NOMO-1 (cell line): ENCODE measurements at regions not wholly inside any gene's neighbourhood (a gene's known extent, or its start where the extent isn't known, plus 50 kb on each side); places are given as distances from the start of the nearest gene placed in this dataset.

Experiments
- DNase-seq, 2 experiments: peaks; one replicate each; lab custom pipeline; 2025; ENCODE audit not compliant: unreplicated experiment in 2 of 2; lab: John Stamatoyannopoulos, UW

DNA sequence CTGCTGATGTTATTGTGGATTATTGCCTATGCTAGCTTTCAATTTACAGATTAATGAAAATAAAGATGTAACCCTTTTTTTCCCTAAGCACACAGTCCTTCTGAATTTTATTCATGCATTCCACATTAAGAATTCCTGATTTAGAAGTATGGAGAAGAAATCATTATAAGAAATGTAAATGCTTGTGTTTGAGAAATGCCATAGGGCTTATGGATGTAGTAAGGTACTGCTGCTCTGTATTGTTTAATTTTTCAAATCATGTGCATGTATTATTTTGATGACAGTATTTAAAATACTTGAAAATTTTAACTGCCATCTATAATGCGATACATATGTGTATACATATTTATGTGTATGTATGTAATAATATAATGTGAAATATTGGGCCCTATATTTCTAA is 167.1 kb upstream of the SOX5 start:
- no peak for DNase-seq

DNA sequence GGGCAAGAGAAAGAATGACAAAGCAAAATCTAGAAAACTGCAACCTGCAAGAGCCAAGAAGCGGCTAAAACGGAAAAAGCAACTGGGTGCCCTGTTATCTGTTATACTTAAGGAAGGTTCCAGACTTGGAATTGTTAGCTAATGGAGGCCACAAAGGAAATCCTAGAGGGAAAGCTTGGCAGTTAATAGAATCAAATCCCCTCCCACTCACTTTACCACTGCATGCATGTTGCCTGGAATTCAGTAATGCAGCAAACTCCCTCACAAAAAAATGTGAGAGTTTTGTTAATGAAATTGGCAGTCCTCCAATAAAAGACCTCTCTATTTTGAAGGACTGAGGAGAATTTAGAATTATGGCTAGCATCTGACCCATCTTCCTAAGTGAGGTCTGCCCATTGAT is 164.2 kb upstream of the SOX5 start:
- no peak for DNase-seq

DNA sequence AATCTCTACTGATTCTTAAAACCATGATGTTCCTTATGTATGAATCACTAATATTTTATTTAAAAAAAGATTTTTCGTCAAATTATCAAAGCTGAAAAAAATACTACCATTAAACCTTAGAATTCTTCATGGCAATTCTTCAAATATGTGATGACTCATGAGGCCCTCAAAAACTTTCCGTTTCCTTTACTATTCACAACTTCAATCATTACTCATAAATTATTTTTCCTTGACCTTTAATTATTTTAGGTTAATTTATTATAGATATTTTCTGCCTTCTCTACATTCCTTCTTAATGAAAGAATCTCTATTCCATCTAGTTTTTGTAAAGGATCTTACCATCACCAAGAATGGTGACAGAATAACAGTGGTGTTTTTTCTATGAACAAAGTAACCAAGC is 162.1 kb upstream of the SOX5 start:
- no peak for DNase-seq

DNA sequence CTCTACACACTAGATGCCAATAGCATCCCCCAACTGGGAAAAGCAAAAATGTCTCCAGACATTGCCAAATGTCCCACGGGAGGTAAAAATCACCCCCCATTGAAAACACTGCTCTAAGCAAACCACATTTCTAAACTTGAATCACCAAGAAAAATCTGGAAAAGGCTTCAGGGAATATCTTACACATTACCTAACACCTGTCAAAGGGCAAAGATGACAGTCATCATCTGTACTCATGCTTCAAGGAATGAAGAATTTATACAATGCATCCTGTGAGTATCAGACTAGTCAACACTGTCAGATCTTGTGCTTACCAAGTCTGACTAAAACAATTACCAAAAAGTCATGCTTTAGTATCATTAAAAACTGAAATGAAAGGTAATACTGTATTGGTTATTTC is 161.6 kb upstream of the SOX5 start:
- no peak for DNase-seq

DNA sequence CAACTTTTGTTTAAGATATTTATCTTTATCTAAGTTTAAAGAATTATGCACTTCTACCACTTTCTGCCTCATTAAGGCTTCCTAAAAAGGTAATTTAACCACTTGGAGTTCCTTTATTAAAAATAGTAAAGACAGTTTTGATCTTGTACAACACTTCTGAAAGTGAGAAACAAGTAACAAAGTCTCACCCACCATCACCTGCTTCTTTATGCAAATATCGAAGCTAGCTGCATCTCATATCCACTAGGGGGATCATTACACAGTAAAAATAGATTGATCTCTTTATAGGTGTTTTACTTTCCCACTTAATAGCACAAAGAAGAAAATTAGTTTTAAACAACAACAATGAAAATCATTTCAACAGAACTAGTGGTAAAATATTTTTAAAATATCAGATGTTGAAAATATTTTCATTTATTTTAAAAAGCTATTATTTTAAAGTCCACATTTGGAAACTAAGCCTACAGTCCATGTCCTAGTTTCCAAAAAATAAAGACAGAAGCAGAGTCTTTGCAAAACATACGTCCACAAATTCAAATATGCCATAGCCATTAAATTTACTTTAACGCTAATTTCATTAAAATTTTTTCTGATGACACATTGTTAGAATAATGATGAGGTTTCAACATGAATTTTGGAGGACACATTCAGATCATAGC is 160.0 kb upstream of the SOX5 start:
- DNase-seq = peak in 1 of 2 experiments; percentile 6

DNA sequence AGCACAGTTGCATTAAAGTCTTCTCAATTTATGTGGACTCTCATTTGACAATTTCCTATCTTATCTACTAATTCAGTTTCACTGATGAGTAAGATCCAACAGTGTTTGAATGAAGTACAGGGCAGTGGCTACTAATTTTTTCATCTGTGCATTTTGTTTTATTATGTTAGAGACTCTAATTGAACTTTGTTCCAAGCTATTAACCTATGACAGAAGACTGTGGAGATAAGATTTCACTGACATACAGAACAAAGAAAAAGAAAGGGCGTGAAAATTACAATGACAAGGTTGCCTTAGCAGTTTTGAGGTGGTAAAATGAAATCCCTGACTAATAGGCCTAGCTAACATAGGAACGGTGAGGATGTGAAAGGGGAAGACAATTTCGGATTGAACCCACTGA is 153.2 kb upstream of the SOX5 start:
- DNase-seq = no peak

DNA sequence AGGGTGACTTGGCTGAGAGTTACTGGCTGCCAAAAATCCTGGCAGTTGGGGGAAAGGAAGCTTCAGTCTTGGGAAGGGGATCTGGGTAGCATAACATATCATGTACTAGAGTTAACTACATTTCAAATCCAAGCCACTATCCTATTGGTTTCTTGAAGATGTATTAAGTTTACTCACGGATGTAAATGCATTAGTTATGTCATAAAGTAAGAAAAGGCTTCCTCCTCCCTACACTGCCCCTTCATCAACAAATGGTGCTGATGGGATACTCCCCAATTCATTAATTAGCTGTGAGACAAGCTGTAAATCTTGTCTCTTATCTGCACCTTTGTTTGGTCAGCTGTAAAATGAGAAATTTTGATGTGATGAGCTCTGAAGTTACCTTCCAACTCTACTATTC is 150.1 kb upstream of the SOX5 start:
- DNase-seq = no peak

DNA sequence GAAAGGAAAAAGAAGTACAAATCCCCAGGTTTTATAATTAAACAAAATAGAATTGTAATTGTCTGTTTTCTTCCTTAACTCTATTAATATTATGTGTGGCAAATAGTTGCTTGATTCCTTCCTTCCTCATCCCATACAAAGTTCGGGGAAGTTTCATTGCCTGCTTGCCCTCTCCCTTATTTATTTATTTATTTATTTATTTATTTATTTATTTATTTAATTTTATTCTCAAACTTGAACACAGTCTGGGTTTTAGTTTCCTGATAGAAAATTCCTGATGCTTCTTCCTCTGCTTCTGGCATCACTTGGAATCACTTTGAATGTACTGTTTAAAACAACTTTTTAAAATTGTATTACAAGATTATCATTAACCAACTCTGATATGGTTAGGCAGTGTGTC is 145.8 kb upstream of the SOX5 start:
- DNase-seq = no peak

DNA sequence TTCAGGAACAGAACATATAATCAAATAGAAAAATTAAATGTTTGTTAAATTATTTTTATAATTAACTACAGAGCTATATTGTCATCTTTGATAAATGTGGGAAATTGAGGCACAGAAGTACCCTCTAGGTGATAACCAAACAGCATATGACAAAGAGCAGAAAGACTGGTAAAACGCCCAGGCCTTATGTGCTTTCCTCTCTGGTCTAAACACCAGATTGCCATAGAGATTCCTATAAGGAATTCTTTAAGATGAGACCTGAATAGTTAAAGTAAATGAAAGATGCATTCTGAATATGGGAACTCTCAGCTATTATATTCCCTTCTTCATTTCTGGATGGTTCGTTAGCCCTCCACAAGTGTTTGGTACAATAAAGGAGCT is 140.0 kb upstream of the SOX5 start:
- no peak for DNase-seq

DNA sequence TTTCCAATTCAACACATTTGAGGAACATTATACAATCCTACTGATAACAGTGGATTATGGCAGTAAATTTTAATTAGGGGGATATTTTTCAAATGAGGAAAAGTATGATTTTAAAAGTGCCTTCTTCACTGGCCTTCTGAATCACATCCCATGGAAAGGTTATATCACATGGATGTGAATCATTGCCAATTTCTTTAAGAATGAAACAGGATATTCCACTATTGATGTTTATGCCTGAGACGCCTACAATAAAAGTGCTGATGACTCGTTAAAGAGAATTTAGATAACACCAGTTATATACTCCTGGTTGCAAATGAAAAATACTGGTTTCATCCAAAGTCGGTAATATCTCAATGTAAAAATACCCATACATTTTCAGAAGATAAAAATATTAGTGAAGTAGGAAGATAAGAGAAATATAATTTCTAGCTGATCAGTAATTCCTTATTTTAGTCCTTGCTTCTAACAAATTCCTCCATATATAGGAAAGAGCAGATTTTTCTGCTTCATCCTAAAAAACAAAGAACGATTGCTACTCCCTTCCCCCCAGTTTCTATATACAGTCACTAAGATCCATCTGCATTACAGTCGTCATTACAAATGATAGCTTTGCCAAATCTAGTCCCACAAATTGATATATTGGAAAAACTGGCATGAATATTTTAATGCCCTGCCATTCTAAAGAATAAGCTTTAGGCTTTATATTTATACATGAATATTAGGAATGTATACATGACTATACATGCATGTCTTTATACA is 139.5 kb upstream of the SOX5 start:
- DNase-seq = no peak

DNA sequence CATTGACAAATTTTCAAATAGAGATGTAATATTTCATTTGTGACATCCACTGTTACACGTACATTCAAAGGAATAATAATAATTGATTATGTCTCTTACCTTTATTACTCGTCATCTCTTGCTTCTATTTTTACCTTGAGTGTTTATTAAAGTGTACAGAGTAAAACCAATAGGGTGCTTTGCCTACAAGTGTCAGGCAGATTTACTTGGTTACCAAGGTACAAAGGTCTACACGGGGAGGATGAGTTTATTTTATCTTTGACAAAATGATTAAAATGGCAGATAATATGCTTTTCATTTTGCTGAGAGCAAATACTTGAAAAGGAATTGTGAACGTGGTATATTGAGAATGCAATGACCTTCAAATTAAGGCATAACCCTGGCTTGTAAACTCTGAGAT is 137.8 kb upstream of the SOX5 start:
- DNase-seq = no peak

DNA sequence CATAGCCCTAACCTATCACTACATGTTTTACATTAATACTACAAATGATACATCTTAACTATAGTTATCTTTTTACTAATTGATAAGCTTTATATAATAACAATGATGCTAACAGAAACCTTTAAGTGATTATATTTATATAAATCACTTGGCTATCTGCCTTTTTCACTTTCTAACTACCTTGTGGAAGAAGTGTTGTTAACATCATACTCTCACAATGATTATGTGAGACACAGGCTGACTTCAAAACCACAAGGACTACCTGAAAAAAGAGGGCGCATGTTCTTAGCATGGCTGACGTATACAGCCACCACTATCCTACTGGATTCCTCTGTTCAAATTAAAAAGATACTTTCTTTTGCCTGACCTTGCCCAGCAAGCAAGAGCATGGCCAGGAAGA is 135.3 kb upstream of the SOX5 start:
- DNase-seq = no peak

DNA sequence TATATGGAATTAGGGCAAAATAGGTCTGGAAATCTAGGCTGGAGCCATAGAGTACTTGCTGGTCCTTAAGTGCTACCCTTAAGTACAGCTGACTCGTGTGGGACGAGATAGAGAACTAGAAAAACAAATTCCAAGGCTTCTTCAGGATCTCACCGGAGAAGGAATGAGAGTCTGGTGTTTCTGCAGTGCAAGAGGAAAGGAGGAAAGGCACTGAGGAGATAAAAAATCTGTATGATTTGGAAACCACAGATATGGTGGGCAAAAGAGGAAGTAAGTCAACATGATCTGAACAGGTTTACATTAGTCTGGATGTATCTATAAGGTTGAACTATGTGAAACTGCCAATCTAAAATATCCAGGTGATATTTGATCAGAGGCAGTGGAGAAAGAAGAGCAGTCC is 134.4 kb upstream of the SOX5 start:
- peak in 1 of 2 experiments; percentile 11 for DNase-seq

DNA sequence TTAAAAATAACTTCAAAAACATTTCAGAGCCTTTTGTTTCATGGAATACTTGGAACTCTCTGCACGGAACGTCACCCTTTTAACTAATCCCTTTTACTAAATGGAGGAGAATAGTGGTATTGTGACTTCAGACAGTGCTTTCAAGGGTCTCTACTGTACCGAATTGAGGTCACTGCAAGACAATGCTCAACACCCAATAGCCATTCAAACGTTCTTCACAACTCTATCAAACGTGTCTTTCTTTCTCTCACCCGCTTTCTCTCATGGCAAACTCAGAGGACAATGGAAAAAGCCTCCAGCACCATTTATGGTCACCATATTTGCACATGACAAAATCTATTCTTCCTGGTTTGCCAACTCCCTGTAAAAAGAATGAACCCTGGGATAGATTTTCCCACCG is 132.1 kb upstream of the SOX5 start:
- DNase-seq = no peak

DNA sequence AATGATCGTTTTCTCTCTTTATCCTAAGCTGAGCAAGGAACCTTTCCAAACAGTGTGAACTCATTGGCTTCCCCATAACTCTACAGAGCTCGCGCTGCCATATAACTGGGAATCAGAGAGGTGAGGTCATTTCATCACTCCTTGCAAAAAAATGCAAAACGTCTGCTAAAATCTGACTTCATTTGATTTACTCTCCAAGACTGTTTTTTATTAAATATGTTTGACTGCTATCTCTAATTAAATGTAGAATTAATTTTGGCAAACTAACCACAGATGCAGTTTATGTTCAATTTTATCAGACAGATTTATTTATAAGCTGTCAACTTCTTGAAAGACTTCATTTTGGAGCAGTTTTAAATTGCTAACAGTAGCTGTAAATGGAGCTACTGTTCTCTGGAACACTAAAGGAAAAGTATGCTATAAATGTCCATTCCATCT is 131.6 kb upstream of the SOX5 start:
- DNase-seq = no peak

DNA sequence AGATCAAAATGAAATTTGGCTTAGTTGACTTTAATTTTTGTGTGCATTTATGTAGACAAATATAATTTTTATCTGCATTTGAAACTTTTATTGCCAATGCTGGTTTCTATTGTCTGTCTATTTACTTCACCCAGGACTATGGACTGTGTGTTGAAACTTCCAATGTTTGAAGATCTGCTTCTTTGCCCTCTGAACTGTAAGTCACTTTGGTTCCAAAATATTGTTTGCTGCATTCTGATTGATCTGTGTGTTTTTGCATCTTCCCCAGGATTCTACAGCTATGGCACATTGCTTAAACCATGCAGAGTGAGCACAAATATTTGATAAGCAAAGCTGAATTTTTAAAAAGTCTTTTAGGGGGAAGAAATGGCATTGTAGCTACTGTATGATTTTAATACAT is 131.0 kb upstream of the SOX5 start:
- no peak for DNase-seq

DNA sequence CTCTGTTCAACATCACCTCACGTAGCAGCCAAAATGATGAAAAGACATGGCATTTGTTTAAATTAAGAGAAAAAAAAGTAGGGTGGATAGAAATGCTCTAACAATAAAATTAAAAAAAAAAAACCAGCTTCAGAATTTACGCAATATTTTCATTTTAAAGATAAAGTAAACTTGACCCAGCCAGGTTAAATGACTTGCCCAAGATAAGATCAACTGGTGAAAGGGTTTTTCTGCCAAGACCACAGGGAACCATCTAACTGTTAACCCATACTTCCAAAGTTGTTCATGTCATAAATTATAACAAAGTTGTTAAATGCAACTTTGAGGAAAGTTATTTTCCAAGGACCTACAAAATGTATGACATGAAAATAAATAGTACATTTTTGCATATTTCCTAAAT is 129.6 kb upstream of the SOX5 start:
- no peak for DNase-seq

DNA sequence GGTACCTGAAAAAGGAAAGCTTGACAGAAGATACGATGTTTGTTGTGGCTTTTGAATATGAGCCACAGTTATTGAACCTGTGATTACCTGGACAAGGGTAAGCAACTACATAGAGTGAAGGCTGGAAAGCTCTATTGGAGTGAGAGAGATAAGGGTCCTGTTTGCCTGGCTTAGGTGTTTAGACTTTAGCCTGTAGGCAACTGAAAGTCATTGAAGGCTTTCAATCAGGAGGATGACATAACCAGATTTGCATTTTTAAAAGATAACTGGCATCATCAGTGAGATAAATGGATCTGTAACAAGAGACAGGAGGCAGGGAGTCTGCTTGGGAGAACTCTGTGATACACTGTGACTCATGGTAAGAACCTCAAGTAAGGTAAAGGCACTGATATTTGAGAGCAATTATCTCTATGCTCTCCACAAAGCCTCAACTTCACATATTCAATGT is 128.9 kb upstream of the SOX5 start:
- no peak for DNase-seq

DNA sequence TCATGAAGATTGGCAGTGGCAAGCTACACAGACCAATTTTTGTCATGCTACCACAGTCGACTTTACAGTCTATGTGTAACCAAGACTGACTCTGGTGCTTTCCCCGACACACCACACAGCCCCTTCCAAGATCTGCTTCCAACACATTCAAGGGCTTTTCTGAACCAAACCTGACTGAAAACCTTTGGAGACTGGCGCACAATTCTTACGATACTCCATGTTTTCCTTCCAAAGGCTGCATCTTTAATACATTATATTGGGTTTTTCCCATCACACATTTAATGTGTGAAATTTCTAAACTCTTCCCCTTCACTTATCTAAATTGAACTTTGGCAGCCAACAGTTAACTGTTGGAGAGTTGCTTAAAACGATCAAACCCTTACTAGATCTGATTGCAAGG is 127.7 kb upstream of the SOX5 start:
- no peak for DNase-seq

DNA sequence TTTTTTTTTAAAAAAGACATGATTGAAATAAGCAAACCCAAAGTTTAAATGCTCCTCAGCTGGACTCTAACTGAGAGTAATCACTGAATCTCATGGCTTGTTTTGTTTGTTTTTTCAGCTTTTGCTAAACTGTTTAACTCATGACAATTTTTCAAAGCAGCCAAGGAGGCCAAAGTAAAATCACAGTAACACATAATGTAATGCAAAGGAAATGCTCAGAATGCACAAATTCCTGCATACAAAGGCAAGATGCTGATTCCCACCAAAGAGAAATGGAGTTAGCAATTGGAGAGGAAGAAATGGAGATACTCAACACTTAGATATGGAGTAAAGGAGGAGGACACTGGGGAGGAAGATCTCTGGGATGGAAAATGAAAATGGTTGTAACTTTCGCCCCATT is 126.2 kb upstream of the SOX5 start:
- DNase-seq = no peak

DNA sequence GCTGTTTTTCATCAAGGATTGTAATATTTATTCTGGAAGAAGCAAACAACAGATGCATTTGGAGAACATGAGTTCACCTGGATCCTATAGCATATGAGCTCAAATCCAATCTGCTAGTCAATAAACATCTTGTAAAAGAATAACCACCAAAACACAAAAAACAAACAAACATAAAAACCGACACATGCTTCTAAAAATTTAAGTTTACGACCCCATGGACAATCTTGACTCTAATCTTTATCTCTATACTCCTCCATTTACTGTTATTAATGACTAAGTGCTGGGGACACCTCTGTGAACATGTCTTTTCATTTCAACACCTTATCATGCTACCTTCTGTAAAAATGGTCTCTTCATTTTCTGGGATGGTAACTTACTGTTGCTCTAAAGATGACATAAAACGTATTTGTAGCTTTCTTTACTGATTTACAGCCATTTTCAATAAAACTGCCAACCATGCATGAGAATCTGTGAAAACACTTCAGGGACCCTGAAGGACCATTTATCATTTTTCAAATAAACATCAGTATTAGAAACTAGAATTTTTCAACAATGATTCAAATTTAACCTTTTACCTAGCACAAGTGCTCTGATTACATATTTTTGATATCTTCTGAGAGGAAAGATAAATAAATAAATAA is 123.8 kb upstream of the SOX5 start:
- no peak for DNase-seq

DNA sequence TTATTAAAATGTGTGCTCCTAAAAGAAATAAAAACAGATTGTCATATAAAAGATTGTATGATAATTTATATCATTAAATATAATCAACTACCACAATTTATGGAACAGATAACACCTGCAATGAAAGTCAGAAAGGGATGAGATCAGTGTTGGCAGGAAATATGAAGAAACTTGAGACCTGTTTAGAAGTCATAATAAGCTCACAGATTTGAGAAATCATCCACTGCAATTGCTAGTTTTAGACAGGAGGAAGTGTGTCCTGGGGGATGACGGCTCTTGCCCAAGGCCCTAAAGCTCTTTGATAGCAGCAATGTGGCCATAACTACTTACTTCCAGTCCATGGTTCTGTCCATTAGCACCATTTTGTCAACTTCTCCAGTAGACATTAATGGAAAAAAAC is 122.8 kb upstream of the SOX5 start:
- DNase-seq = peak; percentile 27 to 58
